HEK293 (cell line): ENCODE measurements at regions not wholly inside any gene's neighbourhood (a gene's known extent, or its start where the extent isn't known, plus 50 kb on each side); places are given as distances from the start of the nearest gene placed in this dataset.

ENCODE experiments used
- CTCF ChIP-seq: fragments of 450-650 bp; formaldehyde crosslinking; IDR thresholded peaks from 2 replicates; pipeline ENCODE4 v1.5.1; 2016; ENCODE audit warnings: missing biosample characterization, missing genetic modification characterization
- KLF8 ChIP-seq: fragments of 450-650 bp; formaldehyde crosslinking; IDR thresholded peaks from 2 replicates; pipeline ENCODE4 v1.5.1; 2016; ENCODE audit warnings: missing biosample characterization, missing genetic modification characterization
- PATZ1 ChIP-seq: fragments of 450-650 bp; formaldehyde crosslinking; IDR thresholded peaks from 2 replicates; pipeline ENCODE4 v1.5.1; 2016; ENCODE audit warnings: missing biosample characterization, missing genetic modification characterization
- PBX3 ChIP-seq: sonication (generic); formaldehyde crosslinking; IDR thresholded peaks from 2 replicates; pipeline ENCODE4 v1.8.1; 2022; ENCODE audit warnings: mild to moderate bottlenecking, moderate library complexity, missing genetic modification reagents
- PRDM10 ChIP-seq: fragments of 450-650 bp; formaldehyde crosslinking; IDR thresholded peaks from 2 replicates; pipeline ENCODE4 v1.5.1; 2016; ENCODE audit warnings: missing biosample characterization, missing genetic modification characterization
- REST ChIP-seq: fragments of 450-650 bp; formaldehyde crosslinking; IDR thresholded peaks from 2 replicates; pipeline ENCODE4 v1.5.1; 2016; ENCODE audit warnings: missing biosample characterization, missing genetic modification characterization
- SP2 ChIP-seq: fragments of 450-650 bp; formaldehyde crosslinking; IDR thresholded peaks from 2 replicates; pipeline ENCODE4 v1.5.1; 2016; ENCODE audit warnings: missing biosample characterization, missing genetic modification characterization
- YY1 ChIP-seq: fragments of 450-650 bp; formaldehyde crosslinking; IDR thresholded peaks from 2 replicates; pipeline ENCODE4 v1.5.1; 2018; ENCODE audit warnings: missing biosample characterization, missing genetic modification characterization
- ZNF133 ChIP-seq: fragments of 450-650 bp; formaldehyde crosslinking; IDR thresholded peaks from 2 replicates; pipeline ENCODE4 v1.5.1; 2016; ENCODE audit warnings: missing biosample characterization, missing genetic modification characterization
- ZNF362 ChIP-seq: fragments of 450-650 bp; formaldehyde crosslinking; IDR thresholded peaks from 2 replicates; pipeline ENCODE4 v1.5.1; 2016; ENCODE audit warnings: missing biosample characterization, missing genetic modification characterization
- ZNF558 ChIP-seq: fragments of 450-650 bp; formaldehyde crosslinking; IDR thresholded peaks from 2 replicates; pipeline ENCODE4 v1.5.1; 2016; ENCODE audit warnings: missing biosample characterization, missing genetic modification characterization
- ZNF830 ChIP-seq: fragments of 450-650 bp; IDR thresholded peaks from 2 replicates; pipeline ENCODE4 v1.5.0; 2018; ENCODE audit warnings: missing biosample characterization, missing genetic modification characterization, low read depth, mild to moderate bottlenecking, moderate library complexity

GRCh38 chr18:39198376-39198775, 1632.8 kb upstream of the CELF4 start:
- TF ChIP-seq CTCF (tag by site-specific recombination) (no peak), ZNF362 (tag by site-specific recombination) (no peak), KLF8 (tag by site-specific recombination) (no peak), PRDM10 (tag by site-specific recombination) (no peak), ZNF558 (tag by site-specific recombination) (no peak), ZNF133 (tag by site-specific recombination) (no peak), PATZ1 (tag by site-specific recombination) (no peak), PBX3 (CRISPR knock-in tag) (no peak), YY1 (tag by site-specific recombination) (no peak), SP2 (no peak), ZNF830 (no peak), REST (tag by site-specific recombination) (no peak)
